Tibial artery (tissue), 4 donors: ENCODE measurements at regions not wholly inside any gene's neighbourhood (a gene's known extent, or its start where the extent isn't known, plus 50 kb on each side); places are given as distances from the start of the nearest gene placed in this dataset.

Experiments used
- DNase-seq, 2 donors: peaks; one replicate each; pipeline ENCODE4 v3.0.0-alpha.2; 2019
- H3K27ac ChIP-seq, 2 donors: fragments of 200-600 bp; sonication (generic) in 1 of 2; 1 replicate in 1 of 2; 2 replicates in 1 of 2; pipeline ENCODE4 v1.5.1; 2018 to 2019; ENCODE audit warnings: mild to moderate bottlenecking in 1 of 2
- H3K27me3 ChIP-seq, 2 donors: fragments of 200-600 bp; sonication (generic) in 1 of 2; one replicate each; pipeline versions ENCODE4 v1.5.1 to v1.6.0; 2016 to 2019
- H3K36me3 ChIP-seq, 3 donors: fragments of 200-600 bp; sonication (generic) in 2 of 3; one replicate each; pipeline ENCODE4 v1.5.1; 2016 to 2019; ENCODE audit warnings: mild to moderate bottlenecking in 2 of 3
- H3K4me1 ChIP-seq, 4 donors: fragments of 200-600 bp; sonication (generic) in 2 of 4; 1 replicate in 3 of 4; 2 replicates in 1 of 4; pipeline ENCODE4 v1.5.1; 2016 to 2019
- H3K4me3 ChIP-seq, 2 donors: fragments of 200-600 bp; sonication (generic) in 1 of 2; 1 replicate in 1 of 2; 2 replicates in 1 of 2; pipeline ENCODE4 v1.5.1; 2018 to 2019; ENCODE audit warnings: mild to moderate bottlenecking in 2 of 2
- H3K9me3 ChIP-seq, 3 donors: fragments of 200-600 bp; sonication (generic) in 1 of 3; one replicate each; pipeline ENCODE4 v1.5.1; 2016 to 2019
- intact Hi-C: fragments of 100-400 bp; cut with DNase I; formaldehyde crosslinking; loops from one replicate; pipeline ENCODE4 v1.15.0; 2023; ENCODE audit warnings: low total_unique reads
- TF ChIP-seq, protein P1 (sequence below), 2 experiments: fragments of 200-600 bp in 1 of 2; fragments of 450-650 bp in 1 of 2; IDR thresholded peaks; one replicate each; pipeline ENCODE4 v1.5.1; 2017 to 2019; ENCODE audit warnings: antibody characterized with exemption in 2 of 2, mild to moderate bottlenecking in 1 of 2, moderate library complexity in 1 of 2

DNA sequence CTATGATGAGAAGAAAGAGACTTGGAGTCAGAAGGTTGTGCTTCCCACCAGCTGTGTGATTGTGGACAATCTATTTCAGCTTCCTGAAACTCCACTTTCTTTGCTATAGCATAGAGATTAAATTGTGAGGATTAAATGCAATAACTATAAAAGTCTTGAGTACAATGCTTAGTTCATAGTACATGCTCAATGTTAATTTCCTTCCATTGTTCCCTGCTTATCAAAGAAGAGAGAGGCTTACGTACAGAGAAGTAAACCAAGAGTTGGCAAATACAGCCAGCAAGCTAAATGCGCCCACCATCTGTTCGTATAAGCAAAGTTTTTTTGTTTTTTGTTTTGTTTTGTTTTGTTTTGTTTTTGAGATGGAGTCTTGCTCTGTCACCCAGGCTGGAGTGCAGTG lies 317.9 kb upstream of the NFIA start:
- Histone ChIP-seq H3K27me3 (no peaks in the 10 kb centered on the region), H3K4me3 (no peak overlapping the region), H3K36me3 (no peaks in the 10 kb centered on the region), H3K9me3 (no peaks in the 10 kb centered on the region), H3K27ac (no peak overlapping the region), H3K4me1 (peaks cover 0 to 23% (median 7%) of the 10 kb centered on the region in 4 donors)
- intact Hi-C loops = no loop called here
- DNase-seq = no peak
- TF ChIP-seq, protein P1, sequence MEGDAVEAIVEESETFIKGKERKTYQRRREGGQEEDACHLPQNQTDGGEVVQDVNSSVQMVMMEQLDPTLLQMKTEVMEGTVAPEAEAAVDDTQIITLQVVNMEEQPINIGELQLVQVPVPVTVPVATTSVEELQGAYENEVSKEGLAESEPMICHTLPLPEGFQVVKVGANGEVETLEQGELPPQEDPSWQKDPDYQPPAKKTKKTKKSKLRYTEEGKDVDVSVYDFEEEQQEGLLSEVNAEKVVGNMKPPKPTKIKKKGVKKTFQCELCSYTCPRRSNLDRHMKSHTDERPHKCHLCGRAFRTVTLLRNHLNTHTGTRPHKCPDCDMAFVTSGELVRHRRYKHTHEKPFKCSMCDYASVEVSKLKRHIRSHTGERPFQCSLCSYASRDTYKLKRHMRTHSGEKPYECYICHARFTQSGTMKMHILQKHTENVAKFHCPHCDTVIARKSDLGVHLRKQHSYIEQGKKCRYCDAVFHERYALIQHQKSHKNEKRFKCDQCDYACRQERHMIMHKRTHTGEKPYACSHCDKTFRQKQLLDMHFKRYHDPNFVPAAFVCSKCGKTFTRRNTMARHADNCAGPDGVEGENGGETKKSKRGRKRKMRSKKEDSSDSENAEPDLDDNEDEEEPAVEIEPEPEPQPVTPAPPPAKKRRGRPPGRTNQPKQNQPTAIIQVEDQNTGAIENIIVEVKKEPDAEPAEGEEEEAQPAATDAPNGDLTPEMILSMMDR (IDR thresholded peaks at IDR 0.05) = no peak

DNA sequence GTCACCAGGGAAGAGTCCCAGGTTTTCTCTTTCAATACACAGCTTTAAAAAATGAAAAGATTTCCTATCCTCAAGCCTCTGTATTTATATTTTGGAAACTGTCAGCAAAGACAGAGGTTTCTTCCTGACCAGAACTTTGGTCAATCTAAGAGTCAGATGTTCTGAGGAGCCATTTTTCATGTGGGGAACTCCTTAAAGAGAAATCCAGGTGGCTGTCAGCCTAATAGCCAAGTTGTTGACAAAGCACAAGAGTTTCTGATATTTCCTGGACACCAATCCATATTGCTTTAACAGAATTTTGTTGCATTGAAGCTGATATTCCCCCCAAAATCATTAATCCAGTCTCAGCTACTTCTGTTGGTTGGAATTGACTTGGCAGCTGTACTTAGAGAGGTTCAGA lies 318.6 kb upstream of the NFIA start:
- Histone ChIP-seq H3K27ac (no peak overlapping the region), H3K36me3 (no peaks in the 10 kb centered on the region), H3K4me3 (no peak overlapping the region), H3K27me3 (no peaks in the 10 kb centered on the region), H3K4me1 (peaks cover 0 to 23% (median 7%) of the 10 kb centered on the region in 4 donors), H3K9me3 (no peaks in the 10 kb centered on the region)
- intact Hi-C loops = no loop called here
- no peak for DNase-seq
- TF ChIP-seq, protein P1 (IDR thresholded peaks at IDR 0.05) = no peak

GRCh38 chr1:60762911-60763310 lies 319.4 kb upstream of the NFIA start:
- Histone ChIP-seq H3K9me3 (no peaks in the 10 kb centered on the region), H3K4me1 (peaks cover 0 to 23% (median 7%) of the 10 kb centered on the region in 4 donors), H3K36me3 (no peaks in the 10 kb centered on the region), H3K27ac (no peak overlapping the region), H3K4me3 (no peak overlapping the region), H3K27me3 (no peaks in the 10 kb centered on the region)
- intact Hi-C loops = no loop called here
- DNase-seq = no peak
- TF ChIP-seq, protein P1 (IDR thresholded peaks at IDR 0.05) = no peak

DNA sequence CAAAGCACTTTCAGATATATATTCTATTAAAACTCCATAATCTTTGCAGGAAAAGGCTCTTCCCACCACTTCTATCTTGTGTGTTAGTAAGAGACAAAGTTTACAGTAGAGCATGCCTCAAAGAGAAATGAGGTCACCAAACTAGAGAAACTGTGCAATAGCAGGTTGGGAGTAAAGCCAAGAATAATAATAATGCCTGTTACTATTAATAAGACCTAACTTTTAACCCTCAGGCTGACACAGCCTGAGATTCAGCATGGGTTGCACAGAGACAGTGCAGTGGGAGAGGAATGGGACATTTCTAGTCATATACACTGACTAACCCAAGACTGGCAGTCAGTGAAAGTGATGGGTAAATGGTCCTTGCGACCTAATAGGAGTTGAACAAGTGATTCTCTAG lies 320.2 kb upstream of the NFIA start:
- Histone ChIP-seq H3K4me1 (peaks cover 0 to 23% (median 7%) of the 10 kb centered on the region in 4 donors), H3K36me3 (no peaks in the 10 kb centered on the region), H3K27ac (no peak overlapping the region), H3K4me3 (no peak overlapping the region), H3K27me3 (no peaks in the 10 kb centered on the region), H3K9me3 (no peaks in the 10 kb centered on the region)
- intact Hi-C loops = no loop called here
- DNase-seq = no peak
- TF ChIP-seq, protein P1 (IDR thresholded peaks at IDR 0.05) = no peak

DNA sequence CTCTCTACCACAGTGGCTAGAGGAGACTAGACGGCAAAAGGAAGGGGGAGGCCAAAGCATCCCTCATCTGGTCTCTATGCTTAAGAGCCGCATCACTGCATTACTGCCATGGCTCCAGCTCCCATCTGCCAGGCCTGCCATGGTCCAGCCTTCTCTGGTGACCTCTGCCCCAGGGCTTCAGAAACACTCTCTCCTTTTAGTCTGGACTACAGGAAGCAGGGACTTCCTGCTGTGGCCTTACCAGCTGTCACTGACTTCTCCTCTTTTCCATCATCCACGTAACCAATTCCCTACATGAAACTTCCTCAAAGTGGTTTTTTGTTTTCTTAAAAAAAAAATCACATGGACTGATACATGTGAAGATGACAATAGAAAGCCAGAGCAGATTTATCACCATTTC lies 323.1 kb upstream of the NFIA start:
- intact Hi-C loops = no loop called here
- no peaks in the 10 kb centered on the region for H3K27me3 ChIP-seq
- no peaks in the 10 kb centered on the region for H3K9me3 ChIP-seq
- no peak overlapping the region for H3K4me3 ChIP-seq
- no peak overlapping the region for H3K27ac ChIP-seq
- TF ChIP-seq, protein P1 (IDR thresholded peaks at IDR 0.05) = no peak
- H3K36me3 ChIP-seq = no peaks in the 10 kb centered on the region
- peaks cover 0 to 23% (median 7%) of the 10 kb centered on the region in 4 donors for H3K4me1 ChIP-seq
- DNase-seq = no peak

DNA sequence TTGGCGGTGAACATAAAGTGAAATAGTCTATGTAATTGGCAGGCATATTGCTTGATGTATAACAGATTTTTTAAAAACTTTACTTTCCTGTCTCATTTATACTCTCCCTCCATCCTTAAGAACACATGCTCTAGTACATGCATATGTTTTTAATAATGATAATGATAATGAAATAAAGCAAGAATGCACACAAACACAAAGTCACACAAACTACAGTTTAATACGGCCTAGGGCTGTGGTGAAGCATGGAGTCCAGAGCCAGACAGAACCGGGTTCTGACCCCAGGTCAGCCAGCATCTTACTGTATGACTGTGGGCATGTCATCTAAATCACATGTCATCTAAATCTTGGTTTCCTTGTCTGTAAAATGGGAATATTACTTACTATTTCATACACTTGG lies 324.9 kb upstream of the NFIA start:
- peaks cover 0 to 9% (median 4%) of the 10 kb centered on the region in 4 donors for H3K4me1 ChIP-seq
- no peak for DNase-seq
- no peak overlapping the region for H3K27ac ChIP-seq
- TF ChIP-seq, protein P1 (IDR thresholded peaks at IDR 0.05) = no peak
- H3K9me3 ChIP-seq = no peaks in the 10 kb centered on the region
- intact Hi-C loops = no loop called here
- no peaks in the 10 kb centered on the region for H3K27me3 ChIP-seq
- H3K36me3 ChIP-seq = no peaks in the 10 kb centered on the region
- no peak overlapping the region for H3K4me3 ChIP-seq
